ENCODE measurements at regions not wholly inside any gene's neighbourhood (a gene's known extent, or its start where the extent isn't known, plus 50 kb on each side); places are given as distances from the start of the nearest gene placed in this dataset.

DNA sequence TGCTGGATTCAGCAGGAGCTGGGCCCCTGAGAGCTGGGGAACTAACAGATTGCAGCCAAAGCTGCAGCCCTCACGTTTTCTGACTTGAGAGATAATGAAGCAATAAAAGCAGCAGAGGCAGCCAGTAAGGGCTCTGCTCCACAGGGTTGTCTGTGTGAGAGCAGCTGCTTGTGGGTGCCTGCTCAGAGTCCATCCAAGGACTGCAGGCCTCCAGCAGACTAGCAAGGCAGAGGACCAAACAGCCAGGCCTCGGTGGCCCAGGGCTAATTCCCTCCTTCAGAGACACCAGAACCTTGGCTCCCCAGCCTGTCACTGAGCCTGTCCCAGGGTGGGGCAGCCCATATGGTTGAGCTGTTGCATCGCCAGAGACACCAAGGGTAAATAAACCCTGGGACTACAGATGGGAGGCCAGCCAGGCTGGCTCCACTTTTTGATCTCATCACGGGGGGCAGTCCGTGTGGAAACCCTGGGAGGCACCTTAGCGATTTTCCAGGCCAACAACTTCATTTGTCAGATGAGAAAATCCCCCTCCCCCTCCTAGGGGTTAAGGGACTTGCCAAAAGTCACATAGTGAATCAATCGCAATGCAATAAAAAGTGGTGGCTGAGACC lies 229.2 kb downstream of the WDR11 start:
- Histone ChIP-seq H3K9ac (ENCODE audit: low read length) (no peak overlapping the region), H3K27ac (ENCODE audit: low read depth, low read length) (no peak overlapping the region), H3K27me3 (ENCODE audit: low read length) (no peaks in the 10 kb centered on the region), H2AFZ (ENCODE audit: low read depth, low read length, severe bottlenecking) (no peak overlapping the region), H3K36me3 (ENCODE audit: low read length) (no peaks in the 10 kb centered on the region), H3K9me2 (replicated peaks; ENCODE audit: insufficient read depth, low read length) (no peaks in the 10 kb centered on the region), H3K9me3 (ENCODE audit: insufficient read depth, low read length) (no peaks in the 10 kb centered on the region), H3K4me2 (ENCODE audit: low read depth, low read length, poor library complexity, severe bottlenecking) (no peak overlapping the region), H4K20me1 (ENCODE audit: low read depth, low read length) (no peaks in the 10 kb centered on the region), H3K4me3 (ENCODE audit: insufficient read depth, low read length, poor library complexity, severe bottlenecking) (no peak overlapping the region), H3F3A (ENCODE audit: insufficient read depth) (no peaks in the 10 kb centered on the region), H3K79me2 (ENCODE audit: insufficient read depth, low read length) (no peaks in the 10 kb centered on the region)
- TF ChIP-seq, protein P1, sequence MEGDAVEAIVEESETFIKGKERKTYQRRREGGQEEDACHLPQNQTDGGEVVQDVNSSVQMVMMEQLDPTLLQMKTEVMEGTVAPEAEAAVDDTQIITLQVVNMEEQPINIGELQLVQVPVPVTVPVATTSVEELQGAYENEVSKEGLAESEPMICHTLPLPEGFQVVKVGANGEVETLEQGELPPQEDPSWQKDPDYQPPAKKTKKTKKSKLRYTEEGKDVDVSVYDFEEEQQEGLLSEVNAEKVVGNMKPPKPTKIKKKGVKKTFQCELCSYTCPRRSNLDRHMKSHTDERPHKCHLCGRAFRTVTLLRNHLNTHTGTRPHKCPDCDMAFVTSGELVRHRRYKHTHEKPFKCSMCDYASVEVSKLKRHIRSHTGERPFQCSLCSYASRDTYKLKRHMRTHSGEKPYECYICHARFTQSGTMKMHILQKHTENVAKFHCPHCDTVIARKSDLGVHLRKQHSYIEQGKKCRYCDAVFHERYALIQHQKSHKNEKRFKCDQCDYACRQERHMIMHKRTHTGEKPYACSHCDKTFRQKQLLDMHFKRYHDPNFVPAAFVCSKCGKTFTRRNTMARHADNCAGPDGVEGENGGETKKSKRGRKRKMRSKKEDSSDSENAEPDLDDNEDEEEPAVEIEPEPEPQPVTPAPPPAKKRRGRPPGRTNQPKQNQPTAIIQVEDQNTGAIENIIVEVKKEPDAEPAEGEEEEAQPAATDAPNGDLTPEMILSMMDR (IDR thresholded peaks at IDR 0.05; ENCODE audit: insufficient read depth, low read length, poor library complexity, severe bottlenecking) = no peak
- no peak for TF ChIP-seq EZH2phosphoT487 (conservative IDR thresholded peaks at IDR 0.05; ENCODE audit: low read length)

DNA sequence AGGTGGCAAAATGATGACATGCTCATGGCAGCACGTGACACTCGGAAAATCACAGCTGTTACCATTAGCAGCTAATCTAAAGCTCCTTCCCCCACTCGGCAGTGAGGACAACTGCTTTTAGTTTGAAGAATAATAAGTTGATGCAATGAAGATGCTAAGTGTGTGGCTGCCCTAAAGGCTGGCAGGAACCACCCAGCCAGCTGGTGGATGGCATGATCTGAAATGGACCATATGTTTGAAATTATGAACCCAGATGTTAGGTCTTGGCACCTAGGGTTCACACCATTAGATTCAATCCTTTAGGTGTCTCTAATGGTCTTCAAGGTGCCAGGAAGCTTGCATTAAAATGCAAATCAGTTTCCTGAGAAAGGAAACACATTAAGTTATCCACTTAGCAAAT lies 230.1 kb downstream of the WDR11 start:
- Histone ChIP-seq H3K36me3 (ENCODE audit: low read length) (no peaks in the 10 kb centered on the region), H3F3A (ENCODE audit: insufficient read depth) (no peaks in the 10 kb centered on the region), H3K27ac (ENCODE audit: low read depth, low read length) (no peak overlapping the region), H3K27me3 (ENCODE audit: low read length) (no peaks in the 10 kb centered on the region), H3K9ac (ENCODE audit: low read length) (no peak overlapping the region), H3K9me3 (ENCODE audit: insufficient read depth, low read length) (no peaks in the 10 kb centered on the region), H4K20me1 (ENCODE audit: low read depth, low read length) (no peaks in the 10 kb centered on the region), H3K4me3 (ENCODE audit: insufficient read depth, low read length, poor library complexity, severe bottlenecking) (no peak overlapping the region), H2AFZ (ENCODE audit: low read depth, low read length, severe bottlenecking) (no peak overlapping the region), H3K4me2 (ENCODE audit: low read depth, low read length, poor library complexity, severe bottlenecking) (no peak overlapping the region), H3K9me2 (replicated peaks; ENCODE audit: insufficient read depth, low read length) (no peaks in the 10 kb centered on the region), H3K79me2 (ENCODE audit: insufficient read depth, low read length) (no peaks in the 10 kb centered on the region)
- TF ChIP-seq, protein P1 (IDR thresholded peaks at IDR 0.05; ENCODE audit: insufficient read depth, low read length, poor library complexity, severe bottlenecking) = no peak
- TF ChIP-seq EZH2phosphoT487 (conservative IDR thresholded peaks at IDR 0.05; ENCODE audit: low read length) = no peak

DNA sequence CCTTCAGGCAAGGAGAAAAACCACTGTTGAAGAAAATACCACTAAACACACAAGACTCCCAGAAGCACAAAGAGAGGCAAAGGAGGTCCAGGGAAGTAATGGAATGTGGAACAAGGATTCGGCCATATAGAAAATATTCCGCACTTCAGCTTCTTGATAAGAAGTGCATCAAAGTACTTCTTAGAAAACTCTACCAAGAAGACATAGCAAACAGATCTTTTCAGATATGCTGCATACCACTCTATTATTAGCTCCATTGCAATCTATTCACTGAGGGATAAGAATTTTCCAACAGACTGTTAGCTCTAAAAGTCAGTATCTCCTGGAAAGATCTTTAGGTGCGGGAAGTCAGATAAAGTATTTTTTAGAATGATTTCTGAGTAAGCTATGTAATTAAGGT lies 231.8 kb downstream of the WDR11 start:
- no peaks in the 10 kb centered on the region for H3K79me2 ChIP-seq (ENCODE audit: insufficient read depth, low read length)
- H2AFZ ChIP-seq (ENCODE audit: low read depth, low read length, severe bottlenecking) = no peak overlapping the region
- no peak overlapping the region for H3K9ac ChIP-seq (ENCODE audit: low read length)
- H4K20me1 ChIP-seq (ENCODE audit: low read depth, low read length) = no peaks in the 10 kb centered on the region
- H3K4me3 ChIP-seq (ENCODE audit: insufficient read depth, low read length, poor library complexity, severe bottlenecking) = no peak overlapping the region
- no peaks in the 10 kb centered on the region for H3K9me3 ChIP-seq (ENCODE audit: insufficient read depth, low read length)
- no peak overlapping the region for H3K27ac ChIP-seq (ENCODE audit: low read depth, low read length)
- no peak overlapping the region for H3K4me2 ChIP-seq (ENCODE audit: low read depth, low read length, poor library complexity, severe bottlenecking)
- H3K36me3 ChIP-seq (ENCODE audit: low read length) = no peaks in the 10 kb centered on the region
- TF ChIP-seq EZH2phosphoT487 (conservative IDR thresholded peaks at IDR 0.05; ENCODE audit: low read length) = no peak
- TF ChIP-seq, protein P1 (IDR thresholded peaks at IDR 0.05; ENCODE audit: insufficient read depth, low read length, poor library complexity, severe bottlenecking) = no peak
- no peaks in the 10 kb centered on the region for H3K27me3 ChIP-seq (ENCODE audit: low read length)
- no peaks in the 10 kb centered on the region for H3F3A ChIP-seq (ENCODE audit: insufficient read depth)
- H3K9me2 ChIP-seq (replicated peaks; ENCODE audit: insufficient read depth, low read length) = no peaks in the 10 kb centered on the region
